GM18909 (cell line): ENCODE measurements at regions not wholly inside any gene's neighbourhood (a gene's known extent, or its start where the extent isn't known, plus 50 kb on each side); places are given as distances from the start of the nearest gene placed in this dataset.
"Not testable (repeated sequence)": the region's sequence is repeated elsewhere in the genome, so short reads cannot be mapped to it uniquely, and the experiment has no call there.

Experiments
- ATAC-seq: cut with Tn5 transposase; IDR thresholded peaks from one replicate; pipeline ENCODE4 v1.9.1; 2021; ENCODE audit warnings: mild to moderate bottlenecking; ENCODE audit not compliant: unreplicated experiment, poor library complexity

DNA sequence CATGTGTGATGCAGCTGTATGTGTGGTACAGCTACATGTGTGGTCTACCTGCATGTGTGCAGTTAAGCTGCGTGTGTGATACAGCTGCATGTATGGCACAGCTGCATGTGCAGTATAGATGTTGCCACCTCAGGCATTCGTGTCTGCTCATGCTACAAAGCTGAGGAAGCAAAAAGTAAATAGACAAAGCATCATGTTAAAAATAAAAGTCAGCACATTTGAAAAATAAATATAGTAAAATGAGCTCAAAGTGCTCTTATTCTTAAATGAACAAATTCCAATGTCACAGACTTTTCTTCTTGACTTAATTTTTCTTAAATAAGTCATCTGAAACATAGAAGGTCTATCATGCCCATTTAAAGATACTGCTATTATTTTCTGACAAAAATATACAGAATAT lies 519.3 kb upstream of the SOX11 start:
- ATAC-seq: no peak

DNA sequence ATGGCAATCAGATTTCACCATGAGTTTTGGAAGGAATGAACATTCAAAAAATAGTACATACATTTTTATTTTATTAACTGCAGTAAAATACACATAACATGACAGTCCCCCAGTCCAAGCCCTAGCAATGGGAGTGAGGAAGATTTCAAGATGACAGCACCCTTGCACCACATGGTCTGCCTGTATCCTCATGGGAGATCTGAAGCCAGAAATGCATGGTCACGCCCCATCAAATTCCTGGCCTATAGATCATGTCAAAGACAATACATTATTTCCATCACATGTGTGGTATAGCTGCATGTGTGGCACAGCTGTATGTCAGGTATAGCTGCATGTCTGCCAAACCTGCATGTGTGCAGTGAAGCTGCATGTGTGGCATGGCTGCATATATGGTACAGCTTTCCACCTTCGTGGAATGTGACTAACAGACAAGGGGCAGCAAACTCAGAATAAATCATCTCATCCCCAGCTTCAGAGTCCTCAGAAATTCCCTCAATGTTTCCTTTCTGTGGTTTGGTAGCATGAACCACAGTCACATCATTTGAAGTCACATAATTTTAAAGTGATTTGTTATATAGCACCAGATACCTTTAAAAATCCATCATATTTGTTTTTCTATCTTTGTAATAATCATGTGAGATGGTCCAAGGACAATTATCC lies 518.2 kb upstream of the SOX11 start:
- no peak for ATAC-seq

DNA sequence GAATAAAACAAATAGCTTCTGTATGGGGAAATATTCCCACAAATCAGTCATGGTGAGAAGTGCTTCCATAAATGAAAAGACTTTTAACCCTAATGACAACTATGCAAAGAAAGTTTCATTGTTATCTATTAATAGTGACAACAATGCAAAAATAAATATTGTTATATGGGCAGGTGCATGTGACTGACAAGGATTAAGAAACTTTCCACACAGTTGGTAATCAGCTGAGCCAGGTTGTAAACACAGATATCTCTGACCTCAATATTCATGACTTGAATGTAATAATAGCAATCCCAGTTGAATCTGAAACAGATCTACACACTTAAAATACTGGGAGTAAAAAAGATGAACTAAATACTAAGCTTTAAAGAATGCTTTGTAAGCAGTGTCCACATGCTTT lies 517.0 kb upstream of the SOX11 start:
- no peak for ATAC-seq

GRCh38 chr2:5176764-5177163 lies 515.4 kb upstream of the SOX11 start:
- ATAC-seq: no peak

DNA sequence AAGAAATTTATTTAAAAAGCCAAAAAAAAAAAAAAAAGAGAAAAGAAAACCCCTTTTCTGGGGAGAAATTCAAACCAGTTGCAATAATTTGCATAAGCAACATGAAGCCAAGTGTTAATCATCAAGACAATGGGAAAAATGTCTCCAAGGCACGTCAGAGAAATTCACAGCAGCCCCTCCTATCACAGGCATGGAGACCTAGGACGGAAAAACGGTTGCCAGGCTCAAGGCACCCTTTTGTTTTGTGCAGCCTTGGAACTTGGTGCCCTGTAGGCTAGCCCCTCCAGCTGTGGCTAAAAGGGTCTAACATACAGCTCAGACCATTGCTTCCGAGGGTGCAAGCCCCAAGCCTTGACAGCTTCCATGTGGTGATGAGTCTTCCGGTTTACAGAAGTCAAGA lies 509.2 kb upstream of the SOX11 start:
- ATAC-seq: no peak

DNA sequence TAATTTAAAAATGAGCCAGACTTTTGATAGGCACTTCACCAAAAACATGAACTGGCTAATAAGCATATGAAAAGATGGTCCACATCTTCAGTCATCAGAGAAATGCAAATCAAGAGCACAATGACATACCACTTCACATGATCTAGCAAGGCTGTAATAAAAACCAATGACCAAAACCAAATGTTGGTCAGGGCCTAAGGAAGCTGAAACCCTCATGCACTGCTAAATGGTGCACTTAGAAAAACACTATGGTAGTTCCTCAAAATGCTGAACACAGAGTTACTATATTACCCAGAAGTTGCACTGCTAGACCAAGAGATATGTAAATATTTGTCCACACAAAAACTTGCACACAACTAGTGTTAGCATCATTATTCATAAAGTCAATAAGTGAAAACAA lies 504.9 kb upstream of the SOX11 start:
- no peak for ATAC-seq

- no peak for ATAC-seq
These were observed 503.5 kb upstream of the SOX11 start for GRCh38 chr2:5188636-5189035.

- ATAC-seq: no peak
These were observed 502.2 kb upstream of the SOX11 start for GRCh38 chr2:5190023-5190422.

DNA sequence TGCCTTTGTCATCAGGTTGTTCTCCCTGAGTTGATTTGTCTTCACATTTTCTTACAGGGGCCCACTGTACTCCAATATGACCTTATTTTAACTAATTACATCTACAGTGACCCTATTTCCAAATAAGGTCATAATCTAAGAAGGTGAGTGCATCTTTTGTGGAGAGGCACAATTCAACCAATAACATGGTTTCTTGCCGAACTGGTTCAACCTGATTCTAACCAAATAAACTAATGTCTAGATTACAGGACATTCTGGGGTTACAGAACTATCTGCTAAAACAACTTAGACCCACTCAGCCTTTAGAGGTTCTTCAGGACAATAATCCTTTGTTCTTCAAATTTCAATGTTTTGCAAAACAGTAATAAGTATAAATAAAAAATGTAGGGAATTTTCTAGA lies 496.5 kb upstream of the SOX11 start:
- ATAC-seq: no peak

GRCh38 chr2:5203134-5203755 lies 488.9 kb upstream of the SOX11 start:
- ATAC-seq: no peak

GRCh38 chr2:5206742-5207141 lies 485.4 kb upstream of the SOX11 start:
- ATAC-seq: not testable (repeated sequence)

DNA sequence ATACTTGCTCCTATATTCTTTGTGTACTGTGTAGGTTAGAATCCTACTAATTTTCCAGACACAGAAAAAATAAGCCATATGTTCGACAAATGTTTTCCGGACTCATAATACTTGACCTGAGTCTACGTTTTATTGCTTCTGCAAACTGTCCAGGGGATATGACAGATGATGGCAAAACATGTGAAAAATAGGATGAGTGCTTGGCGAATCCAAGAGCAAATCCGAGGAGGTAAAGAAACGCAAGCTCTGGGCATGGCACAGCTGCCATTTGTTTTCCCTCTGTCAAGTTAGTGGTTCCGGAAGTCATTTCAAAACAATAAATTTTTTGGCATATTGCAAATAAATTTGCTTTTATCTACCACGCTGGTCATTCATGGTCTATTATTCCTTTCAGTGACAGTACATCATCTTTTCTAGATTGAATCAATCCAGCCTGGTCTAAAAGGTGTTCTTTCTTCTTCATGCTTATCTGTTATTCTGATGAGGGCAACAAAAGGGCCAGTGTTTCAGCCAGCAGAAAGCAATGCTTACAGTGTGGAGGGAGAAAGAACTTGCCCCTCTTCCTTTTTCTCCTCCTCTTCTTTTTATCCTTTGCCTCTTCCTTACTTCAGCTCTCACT lies 476.1 kb upstream of the SOX11 start:
- ATAC-seq: no peak

- no peak for ATAC-seq
These were observed 465.0 kb upstream of the SOX11 start for GRCh38 chr2:5227062-5227699.

- no peak for ATAC-seq
These were observed 462.6 kb upstream of the SOX11 start for GRCh38 chr2:5229574-5229973.

DNA sequence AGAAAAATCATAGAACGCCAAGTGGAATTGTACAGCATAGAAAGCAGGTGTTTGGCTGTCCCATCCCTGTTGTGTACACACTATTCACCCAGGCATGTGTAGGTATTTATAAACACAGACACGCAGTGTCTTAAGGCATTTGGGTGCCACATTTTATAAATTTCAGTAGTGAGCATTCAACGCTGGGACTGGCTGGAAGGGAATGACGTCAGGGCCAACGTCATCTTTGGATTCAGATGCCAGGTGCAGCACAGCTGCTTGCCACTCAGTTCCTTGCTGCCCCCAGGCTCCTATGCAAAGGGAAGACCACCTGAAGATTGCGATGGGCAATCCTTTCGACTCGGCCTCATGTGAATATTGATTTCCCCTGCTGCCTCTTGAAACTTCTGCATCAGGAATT lies 461.7 kb upstream of the SOX11 start:
- ATAC-seq: no peak

DNA sequence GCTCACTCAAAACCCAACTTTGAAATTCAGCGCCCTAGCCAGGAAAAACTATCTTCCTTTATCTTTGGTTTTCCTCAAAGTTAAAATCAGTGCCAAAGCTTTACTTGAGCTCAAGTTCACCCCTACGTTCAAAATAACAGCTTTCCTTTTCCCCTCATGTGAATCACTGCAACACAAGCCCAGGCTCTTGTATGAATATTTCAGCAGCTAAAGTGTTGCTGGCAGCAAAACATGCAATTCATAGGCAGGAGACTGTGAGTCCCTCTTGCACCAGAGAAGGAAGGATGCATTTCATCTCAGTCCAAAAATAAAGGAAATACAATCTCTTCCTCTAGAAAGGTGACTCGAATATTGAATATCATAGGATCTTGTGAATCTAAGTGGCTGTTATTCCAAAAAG lies 461.3 kb upstream of the SOX11 start:
- no peak for ATAC-seq

DNA sequence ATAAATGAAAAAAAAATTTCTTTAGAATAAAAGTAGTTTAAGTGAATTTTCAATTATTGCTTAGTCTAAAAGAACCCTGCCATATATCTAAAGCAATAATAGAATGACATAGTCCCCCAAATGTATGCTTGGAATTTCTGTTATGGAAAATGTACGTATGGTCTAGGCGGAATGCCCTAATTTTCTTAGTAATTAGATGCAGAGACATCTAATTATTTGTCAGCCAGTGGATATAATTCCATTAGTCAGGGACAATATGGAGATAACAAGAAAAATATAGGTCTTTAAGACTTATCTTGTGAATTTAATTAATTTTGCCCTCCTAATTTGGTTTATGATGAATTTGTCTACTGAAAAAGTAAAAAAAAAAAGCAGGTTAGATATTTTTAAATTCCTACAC lies 460.9 kb upstream of the SOX11 start:
- no peak for ATAC-seq

DNA sequence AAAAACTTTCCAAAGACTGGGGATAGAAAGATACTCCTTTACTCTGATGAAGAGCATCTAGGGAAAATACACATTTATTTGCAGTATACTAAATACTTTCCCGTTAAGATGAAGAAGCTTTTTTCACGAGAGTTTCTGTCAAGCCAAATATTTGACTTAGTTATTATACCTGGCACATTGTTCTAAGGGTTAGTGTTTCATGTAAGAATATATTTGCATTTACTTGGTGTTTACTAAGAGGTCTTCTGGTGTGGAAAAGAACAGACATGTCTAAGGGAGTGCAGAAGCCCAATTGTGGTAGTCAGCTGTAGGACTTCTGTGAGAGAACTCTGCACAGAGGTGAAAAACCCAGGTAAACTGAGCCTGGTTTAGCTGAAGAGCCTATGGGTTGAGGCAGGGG lies 457.6 kb upstream of the SOX11 start:
- no peak for ATAC-seq

DNA sequence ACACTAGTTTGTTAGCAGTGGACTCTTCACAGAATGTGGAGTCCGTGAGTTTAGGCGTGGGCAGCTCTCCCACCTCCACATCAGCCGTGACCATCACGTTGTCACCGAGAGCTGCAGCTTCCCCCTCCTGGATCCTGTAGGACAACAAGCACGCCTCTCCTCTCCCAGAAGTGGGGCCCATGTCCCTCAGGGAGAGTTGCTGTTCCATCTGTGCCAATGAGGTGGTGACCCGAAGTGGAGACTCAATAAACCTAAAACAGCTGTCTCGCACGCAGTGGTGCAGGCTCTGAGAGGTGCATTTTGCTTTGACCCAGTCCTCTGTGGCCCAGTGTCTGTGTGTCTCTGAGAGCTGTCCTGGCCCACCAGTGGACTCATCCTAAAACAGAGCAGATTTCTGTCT lies 456.5 kb upstream of the SOX11 start:
- ATAC-seq: no peak

DNA sequence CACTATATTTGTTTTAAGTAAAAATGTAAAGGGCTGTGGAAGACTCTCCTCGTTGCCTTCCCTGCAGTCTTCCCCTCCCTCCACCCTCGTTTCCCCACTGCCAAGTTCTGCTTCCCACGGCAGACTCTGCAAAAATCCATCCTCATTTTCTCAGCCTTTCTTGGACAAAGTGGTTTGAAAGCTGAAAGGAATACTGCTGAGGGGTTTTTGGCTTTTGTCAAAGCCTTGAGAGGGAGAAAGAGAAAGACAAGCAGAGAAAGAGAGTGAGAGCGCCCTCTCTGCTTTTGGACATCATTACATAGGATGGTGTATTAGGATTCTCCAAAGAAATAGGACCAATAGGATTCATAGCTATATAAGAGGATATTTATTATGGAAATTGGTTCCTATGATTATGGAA lies 455.9 kb upstream of the SOX11 start:
- ATAC-seq: no peak

- no peak for ATAC-seq
These were observed 449.4 kb upstream of the SOX11 start for GRCh38 chr2:5242751-5243150.

GRCh38 chr2:5250482-5250881 lies 441.7 kb upstream of the SOX11 start:
- no peak for ATAC-seq
